Endothelial cell of umbilical vein (primary cell): ENCODE measurements at regions not wholly inside any gene's neighbourhood (a gene's known extent, or its start where the extent isn't known, plus 50 kb on each side); places are given as distances from the start of the nearest gene placed in this dataset.

ENCODE experiments used
- BruUV-seq: library from RNA; stranded (reverse); fragments of 400-500 nt; replicated peaks from 2 replicates; lab custom pipeline; 2021; lab: Mats Ljungman, UMichigan
- CTCF ChIA-PET: fragments of 300-600, 350-600 bp; sonication (Branson Sonifier 250); formaldehyde crosslinking; loops from one replicate; lab custom pipeline; 2021; ENCODE audit warnings: antibody characterized with exemption, inconsistent platforms; lab: Charles Lee
- POLR2A ChIA-PET: fragments of 300-600, 350-600 bp; sonication (Branson Sonifier 250); formaldehyde crosslinking; loops from one replicate; lab custom pipeline; 2021; ENCODE audit warnings: antibody characterized with exemption, inconsistent platforms; lab: Charles Lee
- DNase-seq: peaks from one replicate; pipeline ENCODE4 v3.0.0-alpha.2; 2011; ENCODE audit warnings: low read depth, low spot score
- FAIRE-seq: peaks from 2 replicates; lab custom pipeline; 2011; peaks lifted over from hg19 to GRCh38; lab: Jason Lieb, UNC
- H2AFZ ChIP-seq: 2 replicates; pipeline ENCODE4 v1.6.0; 2012; ENCODE audit warnings: low read depth, low read length, control low read depth, inconsistent platforms
- H3K27ac ChIP-seq: 2 replicates; pipeline ENCODE4 v1.5.1; 2011; ENCODE audit warnings: low read depth, mild to moderate bottlenecking, control low read depth, low read length, moderate library complexity; ENCODE audit not compliant: insufficient read depth
- H3K27me3 ChIP-seq, 2 experiments: 2 replicates each; pipeline versions ENCODE4 v1.6.0 to v1.6.1; 2011; ENCODE audit warnings: low read length in 2 of 2, mixed read lengths in 1 of 2; ENCODE audit not compliant: control insufficient read depth in 2 of 2, insufficient read depth in 2 of 2
- H3K36me3 ChIP-seq, 2 experiments: 2 replicates in 1 of 2; 3 replicates in 1 of 2; pipeline ENCODE4 v1.5.1; 2011; ENCODE audit warnings: low read length in 2 of 2, mild to moderate bottlenecking in 1 of 2, moderate library complexity in 1 of 2; ENCODE audit not compliant: control insufficient read depth in 2 of 2, insufficient read depth in 2 of 2; ENCODE audit errors: extremely low read depth in 1 of 2
- H3K4me1 ChIP-seq: 3 replicates; pipeline ENCODE4 v1.5.1; 2011; ENCODE audit warnings: mild to moderate bottlenecking, low read length; ENCODE audit not compliant: control insufficient read depth, insufficient read depth; ENCODE audit errors: extremely low read depth
- H3K4me2 ChIP-seq: 2 replicates; pipeline ENCODE4 v1.6.1; 2011; ENCODE audit warnings: low read length, control low read depth, mixed read lengths; ENCODE audit not compliant: insufficient read depth
- H3K4me3 ChIP-seq, 3 experiments: fragments of 200-600 bp in 1 of 3; sonication (generic), shearing (Covaris generic) in 1 of 3; replicated peaks in 1 of 3; 2 replicates each; pipeline ENCODE4 v1.5.1; 2011 to 2016; ENCODE audit warnings: control low read depth in 3 of 3, low read length in 3 of 3, mild to moderate bottlenecking in 2 of 3, inconsistent platforms in 1 of 3, low read depth in 1 of 3, moderate library complexity in 1 of 3; ENCODE audit not compliant: insufficient read depth in 1 of 3
- H3K79me2 ChIP-seq: 2 replicates; pipeline ENCODE4 v1.6.0; 2012; ENCODE audit warnings: low read length, inconsistent platforms; ENCODE audit not compliant: control insufficient read depth, insufficient read depth
- H3K9ac ChIP-seq: replicated peaks from 2 replicates; pipeline ENCODE3; 2011; ENCODE audit warnings: low read length, control low read depth; ENCODE audit not compliant: insufficient read depth; ENCODE audit errors: extremely low read depth
- H3K9me1 ChIP-seq: replicated peaks from 3 replicates; pipeline ENCODE4 v1.6.0; 2011; ENCODE audit warnings: mild to moderate bottlenecking, low read length; ENCODE audit not compliant: control insufficient read depth, insufficient read depth; ENCODE audit errors: extremely low read depth
- H3K9me3 ChIP-seq: replicated peaks from 2 replicates; pipeline ENCODE4 v1.5.1; 2012; ENCODE audit warnings: low read length, inconsistent platforms; ENCODE audit not compliant: control insufficient read depth, insufficient read depth
- H4K20me1 ChIP-seq: replicated peaks from 2 replicates; pipeline ENCODE3; 2011; ENCODE audit warnings: mild to moderate bottlenecking, low read length; ENCODE audit not compliant: control insufficient read depth, insufficient read depth; ENCODE audit errors: extremely low read depth
- CTCF ChIP-seq, 2 donors: IDR thresholded peaks; 1 replicate in 1 of 2; 2 replicates in 1 of 2; pipeline ENCODE4 v1.5.1; 2011; ENCODE audit warnings: low read length in 2 of 2, mild to moderate bottlenecking in 2 of 2, moderate library complexity in 2 of 2, control low read depth in 1 of 2, inconsistent platforms in 1 of 2, low read depth in 1 of 2; ENCODE audit not compliant: insufficient read depth in 1 of 2; ENCODE audit errors: extremely low read depth in 1 of 2
- EZH2 ChIP-seq: IDR thresholded peaks from 2 replicates; pipeline ENCODE4 v1.6.1; 2012; ENCODE audit warnings: borderline replicate concordance, low read depth, mild to moderate bottlenecking, moderate library complexity, low read length, inconsistent platforms; ENCODE audit not compliant: severe bottlenecking
- FOS ChIP-seq: IDR thresholded peaks from 2 replicates; pipeline ENCODE4 v1.6.1; 2011; ENCODE audit warnings: mild to moderate bottlenecking, low read length, moderate library complexity, borderline replicate concordance; ENCODE audit not compliant: insufficient read depth
- JUN ChIP-seq: IDR thresholded peaks from 2 replicates; pipeline ENCODE4 v1.6.1; 2011; ENCODE audit warnings: borderline replicate concordance, low read depth; ENCODE audit not compliant: insufficient read length, insufficient read depth
- MAX ChIP-seq: IDR thresholded peaks from 2 replicates; pipeline ENCODE4 v1.6.1; 2011; ENCODE audit not compliant: insufficient read depth, insufficient read length
- MYC ChIP-seq: IDR thresholded peaks from one replicate; pipeline ENCODE4 v1.6.1; 2011; ENCODE audit warnings: mild to moderate bottlenecking, low read depth, low read length
- POLR2A ChIP-seq: IDR thresholded peaks from 2 replicates; pipeline ENCODE4 v1.6.1; 2012; ENCODE audit warnings: low read depth, mild to moderate bottlenecking, control low read depth, low read length
- POLR2AphosphoS5 ChIP-seq: IDR thresholded peaks from 2 replicates; pipeline ENCODE4 v1.6.1; 2012; ENCODE audit warnings: low read depth, mild to moderate bottlenecking, control low read depth, low read length, moderate library complexity; ENCODE audit not compliant: insufficient read depth
- dilution Hi-C: fragments of 300-500 bp; cut with MboI; formaldehyde crosslinking; loops from one replicate; pipeline ENCODE4 v1.15.0; 2019; ENCODE audit warnings: low sequenced_read_pairs; ENCODE audit not compliant: extremely low pct_ligation_motif_present
- intact Hi-C: fragments of 100-400 bp; cut with micrococcal nuclease; formaldehyde crosslinking; loops from one replicate; pipeline ENCODE4 v1.10.0; 2022

- ChIA-PET POLR2A (no interaction called here), CTCF (interaction anchor here (1.5 to 7.5 kb wide), 6 partner anchors 10 to 415 kb away, joined by 3 to 49 read pairs (median 21); no protein-coding TSS in a partner anchor)
- H3K4me3 ChIP-seq = no peak overlapping the region
- dilution Hi-C loops (no loop called here), intact Hi-C loops (loop anchor here (1.0 kb wide), 3 partner anchors 51 to 416 kb away; no protein-coding TSS in a partner anchor)
- no peaks in the 10 kb centered on the region for H3K9me1 ChIP-seq
- BruUV-seq = no TSS peak
- H3K27ac ChIP-seq = no peak overlapping the region
- H3K27me3 ChIP-seq = peaks cover 10% of the 10 kb centered on the region in 2 experiments
- H3K9me3 ChIP-seq = no peaks in the 10 kb centered on the region
- H3K9ac ChIP-seq = no peak overlapping the region
- no peaks in the 10 kb centered on the region for H3K36me3 ChIP-seq
- H3K4me1 ChIP-seq = no peaks in the 10 kb centered on the region
- TF ChIP-seq CTCF (IDR thresholded peaks at IDR 0.05; ENCODE audit: extremely low read depth in 1 of 2, insufficient read depth in 1 of 2, low read depth in 1 of 2, low read length in 2 of 2) (peak; percentile 68 to 78), POLR2A (no peak)
- no peaks in the 10 kb centered on the region for H4K20me1 ChIP-seq
- FAIRE-seq (peak; percentile 62), DNase-seq (peak; percentile 43)
- H3K79me2 ChIP-seq = no peaks in the 10 kb centered on the region
- H2AFZ ChIP-seq = no peak overlapping the region
- H3K4me2 ChIP-seq = no peak overlapping the region
Observed at GRCh38 chr7:54839575-54840213, 80.7 kb upstream of the SEC61G start.

GRCh38 chr7:54841772-54842697 is 83.0 kb upstream of the SEC61G start:
- H3K9me1 ChIP-seq = no peaks in the 10 kb centered on the region
- no peak overlapping the region for H3K4me3 ChIP-seq
- no TSS peak for BruUV-seq
- peak; percentile 42 to 43 for TF ChIP-seq CTCF (IDR thresholded peaks at IDR 0.05; ENCODE audit: extremely low read depth in 1 of 2, insufficient read depth in 1 of 2, low read depth in 1 of 2, low read length in 2 of 2)
- TF ChIP-seq MYC = no peak
- no peak for TF ChIP-seq POLR2AphosphoS5
- TF ChIP-seq EZH2 = no peak
- TF ChIP-seq POLR2A = no peak
- no peak for TF ChIP-seq FOS
- no peak for TF ChIP-seq MAX
- TF ChIP-seq JUN = no peak
- H2AFZ ChIP-seq = no peak overlapping the region
- CTCF ChIA-PET = interaction anchor here (0.7 to 7.5 kb wide), 4 partner anchors 12 to 413 kb away, joined by 3 to 49 read pairs (median 16); no protein-coding TSS in a partner anchor
- no peak overlapping the region for H3K27ac ChIP-seq
- POLR2A ChIA-PET = no interaction called here
- FAIRE-seq (peak; percentile 69), DNase-seq (peak; percentile 26)
- H4K20me1 ChIP-seq = no peaks in the 10 kb centered on the region
- dilution Hi-C loops (no loop called here), intact Hi-C loops (no loop called here)
- no peaks in the 10 kb centered on the region for H3K9me3 ChIP-seq
- no peaks in the 10 kb centered on the region for H3K4me1 ChIP-seq
- no peak overlapping the region for H3K4me2 ChIP-seq
- H3K27me3 ChIP-seq = peaks cover 10% of the 10 kb centered on the region in 2 experiments
- no peaks in the 10 kb centered on the region for H3K79me2 ChIP-seq
- H3K9ac ChIP-seq = no peak overlapping the region
- H3K36me3 ChIP-seq = no peaks in the 10 kb centered on the region
